Nephron progenitor cell (in vitro differentiated cells): ENCODE measurements at regions not wholly inside any gene's neighbourhood (a gene's known extent, or its start where the extent isn't known, plus 50 kb on each side); places are given as distances from the start of the nearest gene placed in this dataset.

ENCODE experiments used
- DNase-seq: peaks from one replicate; pipeline ENCODE4 v3.0.0; 2021
- H3K27ac Mint-ChIP-seq: 2 replicates; pipeline ENCODE4 v1.8.0; 2021; ENCODE audit warnings: mild to moderate bottlenecking, moderate library complexity, mixed read lengths
- H3K27me3 Mint-ChIP-seq: 2 replicates; pipeline ENCODE4 v1.8.0; 2021; ENCODE audit warnings: mild to moderate bottlenecking, low read depth, mixed read lengths; ENCODE audit not compliant: poor library complexity
- H3K36me3 Mint-ChIP-seq: 2 replicates; pipeline ENCODE4 v1.8.0; 2021; ENCODE audit warnings: low read depth, mixed read lengths
- H3K4me1 Mint-ChIP-seq: 2 replicates; pipeline ENCODE4 v1.8.0; 2021; ENCODE audit warnings: mixed read lengths
- H3K4me3 Mint-ChIP-seq: 2 replicates; pipeline ENCODE4 v1.8.0; 2021; ENCODE audit warnings: mild to moderate bottlenecking, moderate library complexity, mixed read lengths
- H3K9me3 Mint-ChIP-seq: 2 replicates; pipeline ENCODE4 v1.8.0; 2021; ENCODE audit warnings: mild to moderate bottlenecking, moderate library complexity, mixed read lengths
- TF ChIP-seq, protein P1 (sequence below): fragments of 200-600 bp; sonication (generic); IDR thresholded peaks from 2 replicates; pipeline ENCODE4 v1.5.0; 2021; ENCODE audit warnings: antibody characterized with exemption

DNA sequence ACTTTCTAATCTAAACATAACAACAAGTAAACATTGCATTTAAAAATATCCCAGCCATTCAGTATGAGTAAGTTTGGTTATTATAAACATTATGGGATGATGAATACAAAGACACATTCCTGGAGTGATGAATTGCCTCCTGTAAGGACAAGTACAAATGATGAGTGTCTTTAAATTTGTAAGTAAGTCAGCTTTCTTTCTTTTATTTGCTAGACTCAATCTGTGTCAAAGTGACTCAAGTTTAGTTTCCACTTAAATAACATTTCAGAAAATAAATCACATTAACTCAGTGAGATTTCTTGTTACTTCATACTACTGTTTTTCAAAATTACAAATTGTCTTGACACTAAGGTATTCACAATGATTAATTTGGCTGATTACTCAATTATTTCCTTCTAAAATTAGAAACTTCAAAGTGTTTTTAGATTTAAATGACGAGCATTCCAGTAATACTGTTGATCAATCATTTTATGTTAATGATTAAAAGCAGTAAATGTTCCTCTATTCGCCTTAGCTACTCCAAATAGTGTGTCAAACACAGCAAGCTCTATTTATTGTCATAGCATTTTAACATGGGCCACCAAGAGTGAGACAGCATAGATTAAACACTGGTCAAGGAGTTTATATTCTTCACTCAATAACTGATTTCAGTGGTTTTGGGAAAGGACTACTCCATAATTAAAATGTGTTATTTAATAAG is 658.0 kb upstream of the MDGA2 start:
- no peaks in the 10 kb centered on the region for H3K36me3 Mint-ChIP-seq
- peaks cover 6% of the 10 kb centered on the region for H3K9me3 Mint-ChIP-seq
- peaks cover 5% of the 10 kb centered on the region for H3K27me3 Mint-ChIP-seq
- no peak for DNase-seq
- H3K4me3 Mint-ChIP-seq = no peak overlapping the region
- TF ChIP-seq, protein P1, sequence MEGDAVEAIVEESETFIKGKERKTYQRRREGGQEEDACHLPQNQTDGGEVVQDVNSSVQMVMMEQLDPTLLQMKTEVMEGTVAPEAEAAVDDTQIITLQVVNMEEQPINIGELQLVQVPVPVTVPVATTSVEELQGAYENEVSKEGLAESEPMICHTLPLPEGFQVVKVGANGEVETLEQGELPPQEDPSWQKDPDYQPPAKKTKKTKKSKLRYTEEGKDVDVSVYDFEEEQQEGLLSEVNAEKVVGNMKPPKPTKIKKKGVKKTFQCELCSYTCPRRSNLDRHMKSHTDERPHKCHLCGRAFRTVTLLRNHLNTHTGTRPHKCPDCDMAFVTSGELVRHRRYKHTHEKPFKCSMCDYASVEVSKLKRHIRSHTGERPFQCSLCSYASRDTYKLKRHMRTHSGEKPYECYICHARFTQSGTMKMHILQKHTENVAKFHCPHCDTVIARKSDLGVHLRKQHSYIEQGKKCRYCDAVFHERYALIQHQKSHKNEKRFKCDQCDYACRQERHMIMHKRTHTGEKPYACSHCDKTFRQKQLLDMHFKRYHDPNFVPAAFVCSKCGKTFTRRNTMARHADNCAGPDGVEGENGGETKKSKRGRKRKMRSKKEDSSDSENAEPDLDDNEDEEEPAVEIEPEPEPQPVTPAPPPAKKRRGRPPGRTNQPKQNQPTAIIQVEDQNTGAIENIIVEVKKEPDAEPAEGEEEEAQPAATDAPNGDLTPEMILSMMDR = no peak
- no peaks in the 10 kb centered on the region for H3K4me1 Mint-ChIP-seq
- no peak overlapping the region for H3K27ac Mint-ChIP-seq

DNA sequence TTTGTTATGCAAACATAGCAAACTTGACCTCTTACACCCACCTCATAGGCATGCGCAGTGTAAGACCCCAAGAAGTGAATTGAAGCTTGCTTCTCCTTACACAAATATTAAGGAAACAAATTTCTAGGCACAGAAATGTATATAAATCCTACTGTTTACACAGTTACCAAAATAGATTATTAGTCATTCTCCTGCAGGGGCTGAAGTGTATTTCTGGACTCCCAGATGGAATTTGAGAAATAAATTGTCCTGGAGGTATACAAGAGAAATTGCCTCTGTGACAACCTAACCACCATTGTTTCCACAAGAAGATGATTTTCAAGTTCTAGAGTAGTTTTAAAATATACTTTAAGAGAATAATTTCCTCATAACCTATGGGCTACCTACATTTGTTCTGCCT is 656.0 kb upstream of the MDGA2 start:
- TF ChIP-seq, protein P1 = no peak
- Mint-ChIP-seq H3K4me3 (no peak overlapping the region), H3K9me3 (no peaks in the 10 kb centered on the region), H3K36me3 (no peaks in the 10 kb centered on the region), H3K27ac (no peak overlapping the region), H3K27me3 (no peaks in the 10 kb centered on the region), H3K4me1 (no peaks in the 10 kb centered on the region)
- no peak for DNase-seq

DNA sequence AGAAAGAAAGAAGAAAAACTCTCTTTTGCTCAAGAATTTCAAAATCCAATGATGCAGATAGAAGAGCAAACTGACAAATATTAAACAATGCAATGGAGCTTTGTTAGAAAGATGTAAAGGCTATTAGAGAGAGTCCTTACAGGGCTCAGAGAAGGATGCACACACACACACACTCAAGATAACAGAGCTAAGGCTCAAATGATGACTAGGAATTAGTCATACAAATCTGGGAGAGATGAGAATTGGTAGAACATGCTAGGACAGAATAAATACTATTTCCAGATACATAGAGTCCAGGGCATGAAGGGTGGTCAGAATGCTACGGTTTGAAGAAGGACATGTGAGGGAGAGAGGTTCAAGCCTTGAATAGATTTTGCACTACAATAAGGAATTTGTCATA is 650.1 kb upstream of the MDGA2 start:
- Mint-ChIP-seq H3K36me3 (no peaks in the 10 kb centered on the region), H3K27me3 (no peaks in the 10 kb centered on the region), H3K4me3 (no peak overlapping the region), H3K4me1 (no peaks in the 10 kb centered on the region), H3K9me3 (no peaks in the 10 kb centered on the region), H3K27ac (no peak overlapping the region)
- DNase-seq = no peak
- TF ChIP-seq, protein P1 = no peak

DNA sequence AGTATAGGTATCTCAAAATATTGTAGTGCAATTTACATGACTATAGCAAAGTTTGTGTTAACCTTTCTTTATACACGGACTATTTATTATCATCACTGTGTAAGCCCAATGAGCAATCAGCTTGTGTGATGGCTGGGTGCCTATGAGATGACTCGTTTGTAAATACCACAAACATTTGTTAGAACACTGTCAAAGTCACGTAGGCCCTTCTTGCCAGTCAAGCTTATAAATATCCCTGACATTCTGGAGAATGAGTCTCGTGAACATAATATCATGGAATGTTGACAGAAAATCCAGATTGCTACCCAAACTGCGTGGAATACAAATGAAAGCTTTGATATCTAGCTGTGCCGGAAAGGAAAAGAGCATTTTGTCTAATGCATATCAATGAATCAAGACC is 648.3 kb upstream of the MDGA2 start:
- DNase-seq = no peak
- Mint-ChIP-seq H3K9me3 (no peaks in the 10 kb centered on the region), H3K36me3 (no peaks in the 10 kb centered on the region), H3K4me3 (no peak overlapping the region), H3K4me1 (no peaks in the 10 kb centered on the region), H3K27me3 (no peaks in the 10 kb centered on the region), H3K27ac (no peak overlapping the region)
- TF ChIP-seq, protein P1 = no peak

DNA sequence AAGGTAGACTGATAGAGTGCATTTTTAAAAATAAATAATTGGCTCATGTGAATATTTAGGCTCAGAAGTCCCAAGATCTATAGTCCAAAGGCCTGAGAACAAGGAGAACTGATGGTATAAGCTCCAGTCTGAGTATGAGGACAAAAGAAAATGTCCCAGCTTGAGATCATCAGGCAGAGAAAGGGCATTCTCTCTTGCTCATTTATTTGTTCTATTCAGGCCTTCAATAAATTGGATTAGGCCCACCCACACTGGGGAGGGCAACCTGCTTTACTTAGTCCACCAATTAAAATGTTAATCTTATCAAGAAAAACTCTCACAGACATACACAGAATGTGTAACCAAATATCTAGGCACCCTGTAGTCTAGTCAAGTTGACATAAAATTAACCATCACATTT is 644.4 kb upstream of the MDGA2 start:
- Mint-ChIP-seq H3K9me3 (peaks cover 4% of the 10 kb centered on the region), H3K36me3 (no peaks in the 10 kb centered on the region), H3K4me3 (no peak overlapping the region), H3K4me1 (no peaks in the 10 kb centered on the region), H3K27ac (no peak overlapping the region), H3K27me3 (no peaks in the 10 kb centered on the region)
- TF ChIP-seq, protein P1 = no peak
- DNase-seq = no peak

DNA sequence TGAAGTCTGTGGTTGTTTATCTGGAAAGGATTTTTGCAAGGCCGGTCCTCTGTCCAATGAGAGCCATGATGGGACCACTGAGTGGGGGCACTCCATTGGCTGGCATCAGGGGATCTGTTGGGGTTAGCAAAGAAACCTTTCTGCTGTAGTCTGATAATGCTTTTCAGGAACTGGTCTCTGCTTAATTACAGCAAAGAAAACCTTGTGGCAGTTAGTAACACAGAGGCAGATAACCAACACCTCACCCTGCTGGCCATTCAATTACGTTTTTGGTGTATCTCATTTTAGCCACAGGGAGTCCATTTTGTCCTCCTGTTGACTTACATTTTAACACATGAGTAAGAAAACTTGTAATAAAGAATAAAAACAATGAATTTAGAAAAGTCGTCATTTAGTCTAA is 629.3 kb upstream of the MDGA2 start:
- Mint-ChIP-seq H3K27me3 (peaks cover 4% of the 10 kb centered on the region), H3K27ac (no peak overlapping the region), H3K4me3 (no peak overlapping the region), H3K9me3 (no peaks in the 10 kb centered on the region), H3K36me3 (no peaks in the 10 kb centered on the region), H3K4me1 (no peaks in the 10 kb centered on the region)
- DNase-seq = no peak
- TF ChIP-seq, protein P1 = no peak
